Naive thymus-derived CD4-positive, alpha-beta T cell (primary cell): ENCODE measurements at regions not wholly inside any gene's neighbourhood (a gene's known extent, or its start where the extent isn't known, plus 50 kb on each side); places are given as distances from the start of the nearest gene placed in this dataset.

Experiments
- ATAC-seq: fragments of 150-1000 bp; cut with Tn5 transposase; 2 replicates; pipeline ENCODE4 v1.10.0; 2021; ENCODE audit warnings: mild to moderate bottlenecking, moderate library complexity
- CTCF ChIA-PET: fragments of 350-600 bp; sonication (Branson Sonifier 250); formaldehyde crosslinking; loops from one replicate; lab custom pipeline; 2021; ENCODE audit warnings: antibody characterized with exemption; lab: Charles Lee
- POLR2A ChIA-PET: fragments of 350-600 bp; sonication (Branson Sonifier 250); formaldehyde crosslinking; loops from one replicate; lab custom pipeline; 2021; ENCODE audit warnings: antibody characterized with exemption, inconsistent platforms; lab: Charles Lee
- DNase-seq, 9 donors: peaks; one replicate each; pipeline versions ENCODE4 v3.0.0 to v3.0.0-alpha.2; 2020 to 2022; ENCODE audit warnings: mixed read lengths in 1 of 9
- H3K27ac ChIP-seq: one replicate; pipeline ENCODE4 v1.7.0; 2013; ENCODE audit warnings: mild to moderate bottlenecking, low read depth, low read length, moderate library complexity
- H3K27me3 ChIP-seq, 2 donors: one replicate each; pipeline ENCODE4 v1.7.0; 2013; ENCODE audit warnings: low read length in 2 of 2, mild to moderate bottlenecking in 2 of 2, moderate library complexity in 2 of 2; ENCODE audit not compliant: control insufficient read depth in 2 of 2, insufficient read depth in 2 of 2
- H3K36me3 ChIP-seq, 3 experiments: 1 replicate in 2 of 3; 2 replicates in 1 of 3; pipeline ENCODE4 v1.7.0; 2013; ENCODE audit warnings: low read length in 3 of 3, mild to moderate bottlenecking in 3 of 3, moderate library complexity in 1 of 3; ENCODE audit not compliant: insufficient read depth in 3 of 3, control insufficient read depth in 2 of 3
- H3K4me1 ChIP-seq, 2 donors: one replicate each; pipeline ENCODE4 v1.7.0; 2013; ENCODE audit warnings: low read length in 2 of 2, mild to moderate bottlenecking in 2 of 2, moderate library complexity in 1 of 2; ENCODE audit not compliant: control insufficient read depth in 2 of 2, insufficient read depth in 2 of 2
- H3K4me3 ChIP-seq: 2 replicates; pipeline ENCODE4 v1.7.0; 2013; ENCODE audit warnings: mild to moderate bottlenecking, low read length
- H3K9me3 ChIP-seq, 3 experiments: 1 replicate in 2 of 3; 2 replicates in 1 of 3; pipeline ENCODE4 v1.7.0; 2013; ENCODE audit warnings: low read length in 3 of 3; ENCODE audit not compliant: control insufficient read depth in 2 of 3
- H3K27ac Mint-ChIP-seq, 9 donors: one replicate each; pipeline ENCODE4 v1.8.0; 2020 to 2022; ENCODE audit warnings: mixed read lengths in 9 of 9, mild to moderate bottlenecking in 8 of 9, moderate library complexity in 5 of 9, inconsistent platforms in 2 of 9
- H3K27me3 Mint-ChIP-seq, 5 donors: one replicate each; pipeline ENCODE4 v1.8.0; 2021 to 2022; ENCODE audit warnings: mixed read lengths in 5 of 5, mild to moderate bottlenecking in 1 of 5
- H3K36me3 Mint-ChIP-seq, 5 donors: one replicate each; pipeline ENCODE4 v1.8.0; 2020 to 2022; ENCODE audit warnings: mixed read lengths in 5 of 5, mild to moderate bottlenecking in 3 of 5, inconsistent platforms in 1 of 5
- H3K4me1 Mint-ChIP-seq, 7 donors: one replicate each; pipeline ENCODE4 v1.8.0; 2020 to 2022; ENCODE audit warnings: mixed read lengths in 7 of 7, mild to moderate bottlenecking in 3 of 7, inconsistent platforms in 1 of 7
- H3K4me3 Mint-ChIP-seq, 10 donors: one replicate each; pipeline ENCODE4 v1.8.0; 2020 to 2022; ENCODE audit warnings: mild to moderate bottlenecking in 10 of 10, mixed read lengths in 10 of 10, moderate library complexity in 6 of 10, inconsistent platforms in 2 of 10
- H3K9me3 Mint-ChIP-seq, 11 donors: one replicate each; pipeline ENCODE4 v1.8.0; 2020 to 2022; ENCODE audit warnings: mixed read lengths in 11 of 11, mild to moderate bottlenecking in 4 of 11, inconsistent platforms in 1 of 11, moderate library complexity in 1 of 11
- intact Hi-C, 2 donors: fragments of 100-400 bp; cut with micrococcal nuclease; formaldehyde crosslinking; loops; one replicate each; pipeline ENCODE4 v1.15.1; 2023

DNA sequence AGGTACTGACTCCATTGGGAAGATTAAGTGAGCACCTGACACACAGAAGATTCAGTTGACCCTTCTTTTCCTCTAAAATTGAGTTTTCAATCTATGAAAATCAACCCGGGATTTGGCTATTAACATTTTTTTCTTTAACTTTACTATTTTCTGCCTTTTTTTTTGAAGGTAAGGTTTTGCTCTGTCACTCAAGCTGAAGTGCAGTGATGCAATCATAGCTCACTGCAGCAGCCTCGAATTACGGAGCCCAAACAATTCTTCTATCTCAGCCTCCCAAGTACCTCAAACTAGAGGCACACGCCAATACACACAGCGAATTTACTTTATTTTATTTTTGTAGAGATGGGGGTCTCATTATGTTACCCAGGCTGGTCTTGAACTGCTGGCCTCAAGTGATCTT lies 1029.5 kb downstream of the MCTP2 start:
- POLR2A ChIA-PET, result no interaction called here
- peaks cover 0 to 7% of the 10 kb centered on the region in 2 donors for H3K27me3 ChIP-seq
- H3K36me3 ChIP-seq, result no peaks in the 10 kb centered on the region
- CTCF ChIA-PET, result interaction anchor here (0.5 to 1.5 kb wide), 3 partner anchors 17 to 1973 kb away, joined by 3 to 4 read pairs (median 3); no protein-coding TSS in a partner anchor
- intact Hi-C loops, result no loop called here
- H3K4me3 ChIP-seq, result no peak overlapping the region
- DNase-seq, result no peak
- Mint-ChIP-seq H3K4me1 (peaks cover 0 to 19% (median 0%) of the 10 kb centered on the region in 7 donors), H3K4me3 (no peak overlapping the region), H3K36me3 (no peaks in the 10 kb centered on the region), H3K27me3 (peaks cover 37 to 71% (median 43%) of the 10 kb centered on the region in 5 donors), H3K27ac (no peak overlapping the region), H3K9me3 (no peaks in the 10 kb centered on the region)
- H3K9me3 ChIP-seq, result no peaks in the 10 kb centered on the region
- H3K4me1 ChIP-seq, result no peaks in the 10 kb centered on the region
- H3K27ac ChIP-seq, result no peak overlapping the region
- ATAC-seq, result no peak

DNA sequence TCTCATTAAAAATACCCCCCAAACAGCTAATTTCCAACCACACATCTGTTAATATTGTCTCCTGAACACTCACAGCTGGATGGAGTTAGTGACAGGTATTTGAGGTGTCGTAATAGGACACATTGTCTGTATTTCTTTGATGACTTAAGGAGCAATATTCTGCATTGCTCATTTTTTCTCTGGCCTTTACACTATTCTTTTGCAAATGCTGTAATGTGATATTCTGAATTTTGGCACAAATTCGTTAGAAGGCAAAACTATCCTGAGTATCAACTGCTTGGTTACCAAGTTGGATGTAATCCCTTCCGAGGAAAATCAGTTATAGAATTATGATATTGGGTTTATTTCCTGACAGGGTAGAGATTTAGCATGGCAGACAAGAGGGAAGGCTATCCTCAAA lies 1030.2 kb downstream of the MCTP2 start:
- CTCF ChIA-PET, result interaction anchor here (1.2 kb wide), 1 partner anchor 995 kb away, joined by 3 read pairs; no protein-coding TSS in a partner anchor
- Histone ChIP-seq H3K4me1 (no peaks in the 10 kb centered on the region), H3K4me3 (no peak overlapping the region), H3K27me3 (peaks cover 0 to 7% of the 10 kb centered on the region in 2 donors), H3K36me3 (no peaks in the 10 kb centered on the region), H3K27ac (no peak overlapping the region), H3K9me3 (no peaks in the 10 kb centered on the region)
- POLR2A ChIA-PET, result no interaction called here
- H3K9me3 Mint-ChIP-seq, result no peaks in the 10 kb centered on the region
- no peaks in the 10 kb centered on the region for H3K36me3 Mint-ChIP-seq
- no peak for DNase-seq
- peaks cover 35 to 68% (median 38%) of the 10 kb centered on the region in 5 donors for H3K27me3 Mint-ChIP-seq
- H3K4me3 Mint-ChIP-seq, result no peak overlapping the region
- intact Hi-C loops, result no loop called here
- H3K4me1 Mint-ChIP-seq, result peaks cover 0 to 19% (median 0%) of the 10 kb centered on the region in 7 donors
- ATAC-seq, result no peak
- no peak overlapping the region for H3K27ac Mint-ChIP-seq

GRCh38 chr15:95261968-95262367 lies 1030.6 kb downstream of the MCTP2 start:
- Mint-ChIP-seq H3K4me1 (peaks cover 0 to 19% (median 0%) of the 10 kb centered on the region in 7 donors), H3K36me3 (no peaks in the 10 kb centered on the region), H3K27me3 (peaks cover 31 to 68% (median 35%) of the 10 kb centered on the region in 5 donors), H3K4me3 (no peak overlapping the region), H3K9me3 (no peaks in the 10 kb centered on the region), H3K27ac (no peak overlapping the region)
- intact Hi-C loops, result no loop called here
- H3K27ac ChIP-seq, result no peak overlapping the region
- DNase-seq (no peak), ATAC-seq (no peak)
- peaks cover 0 to 7% of the 10 kb centered on the region in 2 donors for H3K27me3 ChIP-seq
- ChIA-PET CTCF (interaction anchor here (0.6 kb wide), 1 partner anchor 1635 kb away, joined by 5 read pairs; no protein-coding TSS in a partner anchor), POLR2A (no interaction called here)
- no peaks in the 10 kb centered on the region for H3K36me3 ChIP-seq
- H3K4me3 ChIP-seq, result no peak overlapping the region
- H3K4me1 ChIP-seq, result no peaks in the 10 kb centered on the region
- no peaks in the 10 kb centered on the region for H3K9me3 ChIP-seq

- DNase-seq, result no peak
- no peaks in the 10 kb centered on the region for H3K36me3 ChIP-seq
- Mint-ChIP-seq H3K27me3 (peaks cover 29 to 70% (median 37%) of the 10 kb centered on the region in 5 donors), H3K4me1 (peaks cover 0 to 25% (median 0%) of the 10 kb centered on the region in 7 donors), H3K4me3 (no peak overlapping the region), H3K9me3 (no peaks in the 10 kb centered on the region), H3K36me3 (no peaks in the 10 kb centered on the region), H3K27ac (no peak overlapping the region)
- H3K9me3 ChIP-seq, result no peaks in the 10 kb centered on the region
- H3K27me3 ChIP-seq, result peaks cover 0 to 7% of the 10 kb centered on the region in 2 donors
- no peaks in the 10 kb centered on the region for H3K4me1 ChIP-seq
- CTCF ChIA-PET, result interaction anchor here (0.6 kb wide), 2 partner anchors 1569 to 1634 kb away, joined by 3 to 5 read pairs; no protein-coding TSS in a partner anchor
- intact Hi-C loops, result no loop called here
- no peak overlapping the region for H3K27ac ChIP-seq
- no peak overlapping the region for H3K4me3 ChIP-seq
- ATAC-seq, result no peak
- POLR2A ChIA-PET, result no interaction called here
Measured at GRCh38 chr15:95262866-95263564, 1031.7 kb downstream of the MCTP2 start.

GRCh38 chr15:95263751-95264150 lies 1032.4 kb downstream of the MCTP2 start:
- Mint-ChIP-seq H3K4me3 (no peak overlapping the region), H3K27me3 (peaks cover 25 to 69% (median 37%) of the 10 kb centered on the region in 5 donors), H3K9me3 (no peaks in the 10 kb centered on the region), H3K36me3 (no peaks in the 10 kb centered on the region), H3K4me1 (peaks cover 0 to 25% (median 0%) of the 10 kb centered on the region in 7 donors), H3K27ac (no peak overlapping the region)
- H3K4me1 ChIP-seq, result no peaks in the 10 kb centered on the region
- intact Hi-C loops, result no loop called here
- no peak overlapping the region for H3K4me3 ChIP-seq
- H3K27me3 ChIP-seq, result peaks cover 0 to 1% of the 10 kb centered on the region in 2 donors
- no peaks in the 10 kb centered on the region for H3K9me3 ChIP-seq
- no peak for DNase-seq
- ATAC-seq, result no peak
- no peak overlapping the region for H3K27ac ChIP-seq
- ChIA-PET POLR2A (no interaction called here), CTCF (interaction anchor here (0.6 kb wide), 2 partner anchors 388 to 1568 kb away, joined by 3 to 4 read pairs; no protein-coding TSS in a partner anchor)
- no peaks in the 10 kb centered on the region for H3K36me3 ChIP-seq

- Mint-ChIP-seq H3K9me3 (no peaks in the 10 kb centered on the region), H3K4me3 (no peak overlapping the region), H3K27me3 (peaks cover 13 to 62% (median 30%) of the 10 kb centered on the region in 5 donors), H3K27ac (no peak overlapping the region), H3K36me3 (no peaks in the 10 kb centered on the region), H3K4me1 (peaks cover 0 to 16% (median 0%) of the 10 kb centered on the region in 7 donors)
- POLR2A ChIA-PET, result no interaction called here
- H3K9me3 ChIP-seq, result no peaks in the 10 kb centered on the region
- intact Hi-C loops, result no loop called here
- H3K36me3 ChIP-seq, result no peaks in the 10 kb centered on the region
- no peak overlapping the region for H3K27ac ChIP-seq
- no peaks in the 10 kb centered on the region for H3K4me1 ChIP-seq
- H3K4me3 ChIP-seq, result no peak overlapping the region
- ATAC-seq (no peak), DNase-seq (no peak)
- H3K27me3 ChIP-seq, result no peaks in the 10 kb centered on the region
- CTCF ChIA-PET, result no interaction called here
Measured at GRCh38 chr15:95265419-95265997, 1034.1 kb downstream of the MCTP2 start.
